Keratinocyte (primary cell): ENCODE measurements at regions not wholly inside any gene's neighbourhood (a gene's known extent, or its start where the extent isn't known, plus 50 kb on each side); places are given as distances from the start of the nearest gene placed in this dataset.

Experiments
- DNase-seq: peaks from one replicate; pipeline ENCODE4 v3.0.0-alpha.2; 2011; ENCODE audit warnings: low read depth, missing footprints, low spot score
- FAIRE-seq: peaks from 2 replicates; lab custom pipeline; 2011; peaks lifted over from hg19 to GRCh38; lab: Jason Lieb, UNC
- H2AFZ ChIP-seq: 2 replicates; pipeline ENCODE4 v1.6.0; 2012; ENCODE audit warnings: low read length, control low read depth, inconsistent platforms; ENCODE audit not compliant: control insufficient read depth
- H3K27ac ChIP-seq: 2 replicates; pipeline ENCODE4 v1.5.1; 2011; ENCODE audit warnings: low read length; ENCODE audit not compliant: control insufficient read depth, insufficient read depth
- H3K27me3 ChIP-seq: 3 replicates; pipeline ENCODE4 v1.6.0; 2011; ENCODE audit warnings: low read length; ENCODE audit not compliant: control insufficient read depth, insufficient read depth; ENCODE audit errors: extremely low read depth
- H3K36me3 ChIP-seq, 2 experiments: 2 replicates in 1 of 2; 3 replicates in 1 of 2; pipeline ENCODE4 v1.5.1; 2011; ENCODE audit warnings: low read length in 2 of 2, mild to moderate bottlenecking in 1 of 2; ENCODE audit not compliant: control insufficient read depth in 2 of 2, insufficient read depth in 2 of 2; ENCODE audit errors: extremely low read depth in 1 of 2
- H3K4me1 ChIP-seq: 3 replicates; pipeline ENCODE4 v1.5.1; 2011; ENCODE audit warnings: low read length; ENCODE audit not compliant: control insufficient read depth, insufficient read depth; ENCODE audit errors: extremely low read depth
- H3K4me2 ChIP-seq: 3 replicates; pipeline ENCODE4 v1.6.0; 2011; ENCODE audit warnings: low read depth, low read length; ENCODE audit not compliant: control insufficient read depth, insufficient read depth; ENCODE audit errors: extremely low read depth
- H3K4me3 ChIP-seq, 3 experiments: fragments of 200-600 bp in 1 of 3; sonication (generic) in 1 of 3; 2 replicates in 2 of 3; 3 replicates in 1 of 3; pipeline ENCODE4 v1.5.1; 2011 to 2016; ENCODE audit warnings: low read length in 3 of 3, mild to moderate bottlenecking in 3 of 3, control low read depth in 2 of 3, inconsistent platforms in 1 of 3, low read depth in 1 of 3, mixed read lengths in 1 of 3, mixed run types in 1 of 3, moderate library complexity in 1 of 3; ENCODE audit not compliant: control insufficient read depth in 2 of 3, insufficient read depth in 2 of 3; ENCODE audit errors: extremely low read depth in 1 of 3
- H3K79me2 ChIP-seq: 2 replicates; pipeline ENCODE4 v1.6.0; 2012; ENCODE audit warnings: low read length; ENCODE audit not compliant: control insufficient read depth, insufficient read depth
- H3K9ac ChIP-seq: 3 replicates; pipeline ENCODE4 v1.6.0; 2011; ENCODE audit warnings: low read length; ENCODE audit not compliant: control insufficient read depth, insufficient read depth; ENCODE audit errors: extremely low read depth
- H3K9me1 ChIP-seq: 3 replicates; pipeline ENCODE4 v1.6.0; 2011; ENCODE audit warnings: low read length; ENCODE audit not compliant: control insufficient read depth, insufficient read depth; ENCODE audit errors: extremely low read depth
- H3K9me3 ChIP-seq: 2 replicates; pipeline ENCODE4 v1.5.1; 2012; ENCODE audit warnings: low read depth, low read length; ENCODE audit not compliant: control insufficient read depth
- H4K20me1 ChIP-seq: 3 replicates; pipeline ENCODE4 v1.6.0; 2011; ENCODE audit warnings: low read length; ENCODE audit not compliant: control insufficient read depth, insufficient read depth; ENCODE audit errors: extremely low read depth
- CTCF ChIP-seq, 3 experiments: IDR thresholded peaks in 1 of 3; conservative IDR thresholded peaks in 1 of 3; optimal IDR thresholded peaks in 1 of 3; 2 replicates in 2 of 3; 3 replicates in 1 of 3; pipeline versions ENCODE3 to v1.5.1; 2011; ENCODE audit warnings: low read length in 3 of 3, mild to moderate bottlenecking in 3 of 3, moderate library complexity in 2 of 3, control low read depth in 1 of 3, inconsistent platforms in 1 of 3; ENCODE audit not compliant: insufficient read depth in 2 of 3; ENCODE audit errors: extremely low read depth in 1 of 3
- EZH2 ChIP-seq: IDR thresholded peaks from one replicate; pipeline ENCODE4 v1.6.1; 2012; ENCODE audit warnings: inconsistent platforms, mild to moderate bottlenecking, low read length, moderate library complexity
- dilution Hi-C: fragments of 300-500 bp; cut with MboI; formaldehyde crosslinking; loops from one replicate; pipeline ENCODE4 v1.7.0; 2020; ENCODE audit warnings: low sequenced_read_pairs; ENCODE audit not compliant: extremely low pct_ligation_motif_present

DNA sequence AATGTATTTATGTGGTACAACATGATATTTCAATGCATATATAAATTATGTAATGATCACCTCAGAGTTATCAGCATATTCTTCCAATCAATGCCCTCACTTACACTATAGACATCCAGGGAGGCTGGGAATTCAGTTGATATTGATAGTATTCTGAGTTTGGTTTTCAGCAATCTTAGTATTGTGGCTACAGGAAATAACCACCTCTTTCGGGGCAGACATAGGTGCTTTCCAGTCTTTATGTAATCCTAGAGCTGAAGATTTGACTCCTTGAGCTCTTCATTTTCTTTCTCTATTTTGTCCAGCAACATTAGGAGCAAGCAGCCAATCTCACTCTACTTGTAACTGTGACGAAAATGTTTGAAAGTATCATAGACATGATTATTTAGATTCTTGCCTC is 712.7 kb upstream of the KIRREL3 start:
- TF ChIP-seq EZH2 (no peak), CTCF (optimal IDR thresholded peaks at IDR 0.05 in 1 of 3, IDR thresholded peaks at IDR 0.05 in 1 of 3, conservative IDR thresholded peaks at IDR 0.05 in 1 of 3; ENCODE audit: extremely low read depth in 1 of 3, insufficient read depth in 2 of 3, low read length in 3 of 3) (no peak)
- no peak for FAIRE-seq
- Histone ChIP-seq H3K9me3 (no peaks in the 10 kb centered on the region), H3K4me1 (no peaks in the 10 kb centered on the region), H3K4me3 (no peak overlapping the region), H2AFZ (no peak overlapping the region), H3K4me2 (no peak overlapping the region), H3K27me3 (no peaks in the 10 kb centered on the region), H3K36me3 (no peaks in the 10 kb centered on the region), H3K27ac (no peak overlapping the region), H3K9me1 (no peaks in the 10 kb centered on the region), H3K79me2 (no peaks in the 10 kb centered on the region), H3K9ac (no peak overlapping the region), H4K20me1 (no peaks in the 10 kb centered on the region)
- DNase-seq, result no peak
- dilution Hi-C loops, result no loop called here

DNA sequence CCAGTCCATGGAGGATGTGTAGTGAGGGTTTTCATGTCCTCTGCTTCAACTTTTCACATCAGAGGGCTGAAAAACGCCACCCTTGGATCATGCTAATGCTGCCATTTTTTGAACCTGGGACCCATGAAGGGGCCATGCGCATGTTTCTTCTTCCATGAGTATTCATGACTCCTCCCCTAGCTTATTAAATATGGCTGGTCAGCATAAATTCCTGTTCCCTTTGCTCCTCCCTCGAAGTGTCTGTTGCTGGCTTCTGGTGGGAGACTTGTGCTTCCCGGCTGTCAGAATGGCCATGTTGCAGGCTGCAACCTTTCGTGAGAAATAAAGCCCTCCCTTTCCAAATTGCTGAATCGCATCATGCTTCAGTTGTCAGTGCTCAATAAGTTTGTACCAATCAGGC is 711.2 kb upstream of the KIRREL3 start:
- DNase-seq, result no peak
- Histone ChIP-seq H3K27me3 (no peaks in the 10 kb centered on the region), H3K27ac (no peak overlapping the region), H3K4me2 (no peak overlapping the region), H3K36me3 (no peaks in the 10 kb centered on the region), H3K79me2 (no peaks in the 10 kb centered on the region), H2AFZ (no peak overlapping the region), H3K9me3 (no peaks in the 10 kb centered on the region), H3K9me1 (no peaks in the 10 kb centered on the region), H3K4me1 (no peaks in the 10 kb centered on the region), H3K9ac (no peak overlapping the region), H4K20me1 (no peaks in the 10 kb centered on the region), H3K4me3 (no peak overlapping the region)
- TF ChIP-seq CTCF (optimal IDR thresholded peaks at IDR 0.05 in 1 of 3, IDR thresholded peaks at IDR 0.05 in 1 of 3, conservative IDR thresholded peaks at IDR 0.05 in 1 of 3; ENCODE audit: extremely low read depth in 1 of 3, insufficient read depth in 2 of 3, low read length in 3 of 3), result no peak
- TF ChIP-seq EZH2, result no peak
- dilution Hi-C loops, result no loop called here
- FAIRE-seq, result no peak
